ENCODE measurements at regions not wholly inside any gene's neighbourhood (a gene's known extent, or its start where the extent isn't known, plus 50 kb on each side); places are given as distances from the start of the nearest gene placed in this dataset.

DNA sequence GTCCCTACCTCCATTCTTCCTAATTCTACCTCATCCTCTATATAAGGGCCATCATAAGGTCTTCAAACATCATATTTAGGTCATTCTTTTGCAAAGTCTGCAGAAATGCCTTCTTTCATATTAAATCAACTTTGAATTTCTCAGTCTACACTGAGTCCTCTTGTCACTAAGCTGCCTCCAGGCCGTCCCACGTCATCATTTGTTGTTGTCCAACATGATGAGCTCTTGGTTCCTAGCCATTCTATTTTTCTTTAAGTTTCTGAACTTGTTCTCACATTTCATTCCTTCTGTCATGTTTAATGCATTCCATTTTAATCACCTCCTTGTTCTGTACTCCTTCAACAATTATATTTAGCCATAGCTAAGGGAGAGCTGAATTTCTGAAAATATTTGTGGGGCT, 59.2 kb upstream of the PGR start:
- no peak for TF ChIP-seq EZH2phosphoT487 (IDR thresholded peaks at IDR 0.05; ENCODE audit: insufficient read depth, low read depth)
- H3K4me2 ChIP-seq (ENCODE audit: unreplicated experiment): no peak overlapping the region
- H3K9me3 ChIP-seq (ENCODE audit: low read depth): no peaks in the 10 kb centered on the region
- H3K27ac ChIP-seq: no peak overlapping the region
- DNase-seq: no peak
- 59 to 75% methylated on average over 2 of the region's 2 CpGs for WGBS, 2 experiments (ENCODE audit: low coverage in 1 of 2, low lambda C conversion rate in 2 of 2, missing lambda C conversion rate in 2 of 2)
- no peaks in the 10 kb centered on the region for H3K9me2 ChIP-seq (ENCODE audit: insufficient read depth)
- H3K27me3 ChIP-seq (replicated peaks; ENCODE audit: insufficient read depth): no peaks in the 10 kb centered on the region
- H3K36me3 ChIP-seq (ENCODE audit: low read depth): no peaks in the 10 kb centered on the region
- no peaks in the 10 kb centered on the region for H3F3A ChIP-seq (ENCODE audit: insufficient read depth)
- no peak overlapping the region for H2AFZ ChIP-seq
- no peaks in the 10 kb centered on the region for H3K4me1 ChIP-seq (ENCODE audit: insufficient read depth)
- no peak overlapping the region for H3K4me3 ChIP-seq
- no peak overlapping the region for H3K9ac ChIP-seq
- in situ Hi-C loops (cut with MboI): loop anchor here (10.0 kb wide), 1 partner anchor 64 kb away; the partner anchor contains the start of gene PGR
- no peaks in the 10 kb centered on the region for H4K20me1 ChIP-seq (ENCODE audit: insufficient read depth)
- H3K79me2 ChIP-seq (ENCODE audit: insufficient read depth): no peaks in the 10 kb centered on the region

DNA sequence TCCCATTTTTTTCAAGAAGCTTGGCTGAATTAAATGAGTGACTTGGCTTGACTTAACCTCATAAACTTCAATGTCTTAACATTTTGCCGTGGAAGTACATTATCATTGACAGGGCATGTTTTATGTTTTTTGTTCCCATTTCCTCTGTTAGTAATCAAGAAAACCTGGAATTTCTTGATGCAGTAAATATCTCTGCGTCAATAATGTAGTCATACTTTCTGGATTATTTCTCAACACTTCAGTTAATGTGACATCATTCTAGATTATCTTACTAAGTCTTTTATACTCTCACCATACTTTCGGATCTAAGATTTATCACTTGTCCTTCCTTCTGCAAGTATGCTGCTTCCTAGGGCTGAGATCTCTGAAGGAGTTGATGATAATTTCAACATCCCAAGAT, 58.6 kb upstream of the PGR start:
- H3K4me1 ChIP-seq (ENCODE audit: insufficient read depth): no peaks in the 10 kb centered on the region
- TF ChIP-seq EZH2phosphoT487 (IDR thresholded peaks at IDR 0.05; ENCODE audit: insufficient read depth, low read depth) (no peak), EZH2 (IDR thresholded peaks at IDR 0.05; ENCODE audit: insufficient read depth, poor library complexity, severe bottlenecking) (no peak)
- no peak overlapping the region for H2AFZ ChIP-seq
- no peak overlapping the region for H3K9ac ChIP-seq
- no peak overlapping the region for H3K4me3 ChIP-seq
- H3K27ac ChIP-seq: no peak overlapping the region
- no peaks in the 10 kb centered on the region for H4K20me1 ChIP-seq (ENCODE audit: insufficient read depth)
- no peaks in the 10 kb centered on the region for H3K27me3 ChIP-seq (replicated peaks; ENCODE audit: insufficient read depth)
- no peak for DNase-seq
- no peak overlapping the region for H3K4me2 ChIP-seq (ENCODE audit: unreplicated experiment)
- H3K9me3 ChIP-seq (ENCODE audit: low read depth): no peaks in the 10 kb centered on the region
- H3F3A ChIP-seq (ENCODE audit: insufficient read depth): no peaks in the 10 kb centered on the region
- H3K36me3 ChIP-seq (ENCODE audit: low read depth): no peaks in the 10 kb centered on the region
- no peaks in the 10 kb centered on the region for H3K9me2 ChIP-seq (ENCODE audit: insufficient read depth)
- in situ Hi-C loops (cut with MboI): loop anchor here (10.0 kb wide), 1 partner anchor 63 kb away; the partner anchor contains the start of gene PGR
- WGBS, 2 experiments (ENCODE audit: low coverage in 1 of 2, low lambda C conversion rate in 2 of 2, missing lambda C conversion rate in 2 of 2): 2 to 6% methylated on average over 3 of the region's 3 CpGs
- H3K79me2 ChIP-seq (ENCODE audit: insufficient read depth): no peaks in the 10 kb centered on the region

GRCh38 chr11:101187748-101188147, 58.1 kb upstream of the PGR start:
- TF ChIP-seq EZH2phosphoT487 (IDR thresholded peaks at IDR 0.05; ENCODE audit: insufficient read depth, low read depth): no peak
- no peak for TF ChIP-seq EZH2 (IDR thresholded peaks at IDR 0.05; ENCODE audit: insufficient read depth, poor library complexity, severe bottlenecking)
- no peak for DNase-seq
- no peaks in the 10 kb centered on the region for H3K9me2 ChIP-seq (ENCODE audit: insufficient read depth)
- H3K27ac ChIP-seq: no peak overlapping the region
- H3K4me1 ChIP-seq (ENCODE audit: insufficient read depth): no peaks in the 10 kb centered on the region
- no peaks in the 10 kb centered on the region for H3K36me3 ChIP-seq (ENCODE audit: low read depth)
- 15 to 18% methylated on average over 1 of the region's 1 CpG for WGBS, 2 experiments (ENCODE audit: low coverage in 1 of 2, low lambda C conversion rate in 2 of 2, missing lambda C conversion rate in 2 of 2)
- no peaks in the 10 kb centered on the region for H3K27me3 ChIP-seq (replicated peaks; ENCODE audit: insufficient read depth)
- no peaks in the 10 kb centered on the region for H3K79me2 ChIP-seq (ENCODE audit: insufficient read depth)
- H3K9ac ChIP-seq: no peak overlapping the region
- H3K9me3 ChIP-seq (ENCODE audit: low read depth): no peaks in the 10 kb centered on the region
- no peaks in the 10 kb centered on the region for H3F3A ChIP-seq (ENCODE audit: insufficient read depth)
- no peak overlapping the region for H2AFZ ChIP-seq
- no peak overlapping the region for H3K4me3 ChIP-seq
- in situ Hi-C loops (cut with MboI): loop anchor here (10.0 kb wide), 1 partner anchor 63 kb away; the partner anchor contains the start of gene PGR
- H3K4me2 ChIP-seq (ENCODE audit: unreplicated experiment): no peak overlapping the region
- no peaks in the 10 kb centered on the region for H4K20me1 ChIP-seq (ENCODE audit: insufficient read depth)

- Histone ChIP-seq H3K4me3 (no peak overlapping the region), H4K20me1 (ENCODE audit: insufficient read depth) (no peaks in the 10 kb centered on the region), H3F3A (ENCODE audit: insufficient read depth) (no peaks in the 10 kb centered on the region), H3K9me2 (ENCODE audit: insufficient read depth) (no peaks in the 10 kb centered on the region), H3K27ac (no peak overlapping the region), H2AFZ (no peak overlapping the region), H3K36me3 (ENCODE audit: low read depth) (no peaks in the 10 kb centered on the region), H3K9me3 (ENCODE audit: low read depth) (no peaks in the 10 kb centered on the region), H3K27me3 (replicated peaks; ENCODE audit: insufficient read depth) (no peaks in the 10 kb centered on the region), H3K79me2 (ENCODE audit: insufficient read depth) (no peaks in the 10 kb centered on the region), H3K4me1 (ENCODE audit: insufficient read depth) (no peaks in the 10 kb centered on the region), H3K9ac (no peak overlapping the region), H3K4me2 (ENCODE audit: unreplicated experiment) (no peak overlapping the region)
- no peak for TF ChIP-seq EZH2 (IDR thresholded peaks at IDR 0.05; ENCODE audit: insufficient read depth, poor library complexity, severe bottlenecking)
- TF ChIP-seq EZH2phosphoT487 (IDR thresholded peaks at IDR 0.05; ENCODE audit: insufficient read depth, low read depth): no peak
- no peak for DNase-seq
- in situ Hi-C loops (cut with MboI): loop anchor here (10.0 kb wide), 1 partner anchor 61 kb away; the partner anchor contains the start of gene PGR
- 49 to 58% methylated on average over 2 of the region's 2 CpGs for WGBS, 2 experiments (ENCODE audit: low coverage in 1 of 2, low lambda C conversion rate in 2 of 2, missing lambda C conversion rate in 2 of 2)
These were observed 56.4 kb upstream of the PGR start for GRCh38 chr11:101185985-101186384.

DNA sequence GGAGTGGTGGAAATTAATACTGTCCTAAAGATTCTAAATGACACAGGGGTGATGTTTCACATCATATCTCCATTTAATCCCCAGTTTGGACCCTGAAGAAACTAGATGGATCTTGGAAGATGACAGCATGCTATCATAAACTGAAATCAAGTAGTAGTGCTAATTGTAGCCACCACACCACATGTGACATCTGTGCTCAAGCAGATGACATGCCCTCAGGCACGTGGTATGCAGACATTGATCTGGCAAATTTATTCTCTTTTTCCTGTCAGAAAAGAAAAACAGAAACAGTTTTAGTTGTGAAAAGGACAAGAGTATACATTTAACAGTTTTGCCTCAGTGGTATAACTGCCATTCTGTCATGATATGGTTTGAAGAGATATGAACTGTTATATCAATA, 52.9 kb upstream of the PGR start:
- Histone ChIP-seq H3K27me3 (replicated peaks; ENCODE audit: insufficient read depth) (no peaks in the 10 kb centered on the region), H3K79me2 (ENCODE audit: insufficient read depth) (no peaks in the 10 kb centered on the region), H3K4me2 (ENCODE audit: unreplicated experiment) (no peak overlapping the region), H4K20me1 (ENCODE audit: insufficient read depth) (no peaks in the 10 kb centered on the region), H3K4me3 (no peak overlapping the region), H3K9me2 (ENCODE audit: insufficient read depth) (no peaks in the 10 kb centered on the region), H2AFZ (no peak overlapping the region), H3F3A (ENCODE audit: insufficient read depth) (no peaks in the 10 kb centered on the region), H3K4me1 (ENCODE audit: insufficient read depth) (no peaks in the 10 kb centered on the region), H3K36me3 (ENCODE audit: low read depth) (no peaks in the 10 kb centered on the region), H3K9me3 (ENCODE audit: low read depth) (no peaks in the 10 kb centered on the region), H3K27ac (no peak overlapping the region), H3K9ac (no peak overlapping the region)
- no peak for TF ChIP-seq EZH2phosphoT487 (IDR thresholded peaks at IDR 0.05; ENCODE audit: insufficient read depth, low read depth)
- no peak for TF ChIP-seq EZH2 (IDR thresholded peaks at IDR 0.05; ENCODE audit: insufficient read depth, poor library complexity, severe bottlenecking)
- WGBS, 2 experiments (ENCODE audit: low coverage in 1 of 2, low lambda C conversion rate in 2 of 2, missing lambda C conversion rate in 2 of 2): 24 to 27% methylated on average over 1 of the region's 1 CpG
- in situ Hi-C loops (cut with MboI): loop anchor here (10.0 kb wide), 1 partner anchor 58 kb away; the partner anchor contains the start of gene PGR
- no peak for DNase-seq
